CD4-positive, alpha-beta T cell treated with Interleukin-4 for 4 hours (primary cell): ENCODE measurements at regions not wholly inside any gene's neighbourhood (a gene's known extent, or its start where the extent isn't known, plus 50 kb on each side); places are given as distances from the start of the nearest gene placed in this dataset.
"Not testable (repeated sequence)": the region's sequence is repeated elsewhere in the genome, so short reads cannot be mapped to it uniquely, and the experiment has no call there.

Experiments
- DNase-seq: peaks from one replicate; pipeline ENCODE4 v3.0.0-alpha.2; 2020

DNA sequence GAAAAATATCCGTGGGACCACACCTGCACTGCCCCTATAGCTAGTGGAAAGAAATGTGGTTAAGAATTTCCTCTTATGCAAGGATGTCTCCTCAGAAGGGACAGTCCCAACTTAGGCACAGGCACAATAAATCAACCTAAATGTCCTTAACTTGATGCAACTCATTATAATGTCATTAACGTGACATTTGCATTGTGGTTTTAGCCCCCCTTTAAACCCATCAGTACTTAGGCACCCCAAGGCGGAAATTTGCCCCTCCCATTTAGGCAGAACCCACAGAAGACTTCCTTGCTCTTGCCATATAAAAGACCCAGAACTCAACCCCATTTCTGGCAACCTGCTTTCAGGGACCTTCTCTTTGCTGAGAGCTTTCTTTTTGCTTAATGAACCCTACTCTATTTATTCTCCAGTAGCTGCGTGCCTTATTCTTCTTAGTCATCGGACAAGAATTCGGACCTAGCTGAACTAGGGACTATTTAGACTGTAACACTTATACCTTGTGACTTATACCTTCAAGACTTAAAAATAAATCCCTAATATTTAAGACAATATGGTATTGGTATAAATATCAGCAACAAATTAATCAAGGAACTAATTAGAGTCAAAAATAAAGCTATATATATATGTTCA, 1281.6 kb upstream of the TMEFF2 start:
- DNase-seq, result no peak

DNA sequence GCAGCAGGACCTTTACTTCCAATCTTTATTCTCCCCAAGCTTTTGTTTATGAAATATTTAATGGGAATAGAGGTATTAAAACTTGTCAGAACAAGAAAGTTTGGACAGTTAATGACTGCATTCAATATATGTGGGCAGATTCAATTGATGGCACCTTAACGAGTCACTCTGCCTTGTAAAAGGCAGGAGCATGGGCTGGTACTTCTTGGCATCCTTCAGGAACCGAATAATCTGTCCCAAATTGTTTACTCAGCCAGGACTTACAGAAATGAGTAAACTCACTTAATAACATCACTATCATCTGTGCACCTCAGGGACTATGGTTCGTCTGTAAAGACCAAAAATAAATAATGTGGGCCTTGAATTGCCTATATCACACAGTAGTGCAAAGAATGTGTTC, 1280.3 kb upstream of the TMEFF2 start:
- no peak for DNase-seq

DNA sequence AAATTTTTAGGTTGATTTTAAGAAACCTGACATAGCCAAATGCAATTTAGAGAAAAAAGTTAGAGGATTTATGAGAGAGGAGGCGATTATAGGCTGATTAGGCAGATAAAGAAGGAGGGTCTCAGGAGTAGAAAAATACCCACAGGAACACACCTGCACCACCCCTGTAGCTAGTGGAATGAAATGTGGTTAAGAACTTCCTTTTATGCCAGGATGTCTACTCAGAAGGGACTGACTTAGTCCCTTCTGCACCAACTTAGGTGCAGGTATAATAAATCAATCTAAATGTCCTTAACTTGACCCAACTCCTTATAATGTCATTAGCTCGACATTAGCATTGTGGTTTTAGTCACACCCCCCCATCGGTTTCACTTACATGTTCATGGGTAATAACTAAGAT, 1274.5 kb upstream of the TMEFF2 start:
- DNase-seq, result no peak

DNA sequence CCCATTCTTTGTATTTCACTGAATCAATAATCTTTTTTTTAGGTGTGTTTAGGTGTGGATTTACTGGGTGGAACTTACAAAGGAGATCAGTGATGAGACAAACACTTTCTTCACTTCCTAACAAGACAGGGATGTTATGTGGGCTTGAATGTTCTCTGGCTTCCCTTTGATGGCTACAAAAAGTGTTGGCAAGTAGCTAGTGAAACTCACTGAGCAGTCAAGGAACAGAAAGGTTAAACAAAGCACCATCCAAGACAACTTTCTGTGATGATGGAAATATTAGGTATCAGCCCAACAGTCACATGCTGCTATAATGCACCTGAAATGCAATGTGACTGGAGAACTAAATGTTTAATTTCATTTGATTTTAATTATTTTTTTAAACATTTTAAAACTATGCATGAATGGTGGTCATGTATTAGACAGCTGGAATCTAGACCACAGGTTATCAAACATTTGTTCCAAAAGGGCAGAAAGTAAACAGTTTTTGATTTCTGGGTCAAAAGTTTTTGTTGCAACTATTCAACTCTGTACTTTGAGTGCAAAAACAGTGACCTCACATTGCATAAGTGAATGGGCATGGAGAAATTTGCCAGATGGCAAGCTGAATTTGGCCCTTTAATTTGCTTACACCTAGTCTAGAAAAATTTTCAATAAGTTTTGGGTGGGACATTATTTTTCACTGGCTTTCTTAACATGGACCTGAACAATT, 1272.7 kb upstream of the TMEFF2 start:
- DNase-seq, result no peak

DNA sequence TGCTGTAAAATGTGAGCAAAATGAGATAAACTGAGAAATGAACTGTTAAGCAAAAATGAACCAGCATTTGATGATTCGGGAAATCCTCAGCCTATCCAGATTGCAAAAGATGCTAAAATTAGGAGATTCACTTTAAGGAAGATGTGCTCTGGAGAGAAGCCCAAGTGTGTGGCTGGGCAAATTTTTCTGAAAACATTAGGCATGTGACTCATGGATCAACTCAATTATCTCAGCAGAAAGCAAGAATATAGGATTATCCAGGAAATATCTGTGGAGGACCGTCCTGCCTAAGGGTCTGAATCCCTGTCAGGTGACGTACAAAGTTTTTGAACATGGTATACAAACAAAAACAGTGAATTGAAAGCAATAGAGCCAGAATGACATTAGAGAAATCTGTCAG, 1268.3 kb upstream of the TMEFF2 start:
- DNase-seq, result no peak

DNA sequence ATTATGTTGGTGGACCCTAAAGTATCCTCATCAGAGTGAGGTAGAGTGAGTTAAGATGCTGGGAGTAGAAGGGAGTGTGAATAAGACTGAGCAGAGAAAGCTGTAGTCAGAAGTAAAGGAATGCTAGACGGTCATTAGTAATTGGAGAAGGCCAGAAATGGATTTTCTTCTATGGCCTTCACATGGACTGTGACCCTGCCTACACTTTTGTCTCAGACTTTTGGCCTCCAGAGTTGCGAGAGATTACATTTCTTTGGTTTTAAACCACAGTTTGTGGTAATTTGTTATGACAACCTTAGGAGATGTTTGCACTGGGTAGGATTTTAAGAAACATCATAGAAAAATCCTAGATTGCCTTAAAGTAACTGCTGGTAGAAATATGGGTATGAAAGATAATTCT, 1267.7 kb upstream of the TMEFF2 start:
- no peak for DNase-seq

DNA sequence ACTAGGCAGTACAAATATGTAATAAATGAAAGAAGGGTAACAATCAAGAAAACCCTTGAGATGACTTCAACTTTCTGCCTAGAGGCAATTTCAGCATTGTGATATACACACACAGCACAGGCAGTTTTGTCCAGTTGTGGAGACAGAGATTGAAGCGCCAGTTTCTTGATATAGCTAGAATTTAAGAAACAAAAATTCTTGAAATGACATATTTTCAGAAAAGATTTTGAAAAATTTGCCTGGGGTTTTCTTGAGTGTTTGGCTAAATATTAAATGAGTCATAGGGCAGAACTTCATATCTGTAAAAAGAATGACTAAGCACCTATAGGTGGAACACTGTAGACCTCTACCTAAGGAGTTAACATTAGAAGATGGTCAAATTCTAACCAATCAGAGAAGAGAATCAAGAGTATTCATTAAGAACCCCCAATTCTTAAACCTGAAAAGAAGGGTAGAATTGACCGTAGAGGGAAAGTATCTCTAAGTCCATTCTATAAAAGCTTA, 1266.8 kb upstream of the TMEFF2 start:
- no peak for DNase-seq

DNA sequence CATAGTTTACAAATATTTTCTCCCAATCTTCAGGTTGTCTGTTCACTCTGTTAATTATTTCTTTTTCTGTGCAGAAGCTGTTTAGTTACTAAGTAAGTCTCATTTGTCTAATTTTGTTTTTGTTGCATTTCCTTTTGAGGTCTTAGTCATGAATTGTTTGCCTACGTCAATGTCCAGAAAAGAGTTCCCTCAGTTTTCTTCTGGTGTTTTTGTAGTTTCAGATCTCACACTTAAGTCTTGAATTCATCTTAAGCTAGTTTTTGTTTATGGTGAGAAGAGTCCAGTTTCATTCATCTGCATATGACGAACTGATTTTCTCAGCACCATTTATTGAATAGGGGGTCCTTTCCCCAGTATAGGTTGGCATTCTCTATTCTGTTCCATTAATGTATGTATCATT, 1252.2 kb upstream of the TMEFF2 start:
- no peak for DNase-seq

DNA sequence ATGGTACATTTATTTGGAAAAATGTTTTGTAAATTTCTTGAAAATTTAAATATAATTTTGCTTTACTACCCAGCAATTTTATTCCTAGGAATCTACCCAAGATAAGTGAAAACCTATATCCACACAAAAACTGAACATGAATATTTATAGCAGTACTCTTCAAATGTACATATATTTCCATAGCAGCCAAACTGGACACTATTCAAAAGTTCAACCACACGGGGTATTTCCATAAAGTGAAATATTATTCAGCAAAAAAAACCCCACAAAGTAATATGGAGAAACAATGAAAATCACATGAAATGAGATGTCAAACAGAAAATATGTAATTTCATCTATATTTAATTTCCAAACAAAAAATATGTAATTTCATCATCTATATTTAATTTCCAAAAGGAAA, 1247.6 kb upstream of the TMEFF2 start:
- DNase-seq, result no peak

DNA sequence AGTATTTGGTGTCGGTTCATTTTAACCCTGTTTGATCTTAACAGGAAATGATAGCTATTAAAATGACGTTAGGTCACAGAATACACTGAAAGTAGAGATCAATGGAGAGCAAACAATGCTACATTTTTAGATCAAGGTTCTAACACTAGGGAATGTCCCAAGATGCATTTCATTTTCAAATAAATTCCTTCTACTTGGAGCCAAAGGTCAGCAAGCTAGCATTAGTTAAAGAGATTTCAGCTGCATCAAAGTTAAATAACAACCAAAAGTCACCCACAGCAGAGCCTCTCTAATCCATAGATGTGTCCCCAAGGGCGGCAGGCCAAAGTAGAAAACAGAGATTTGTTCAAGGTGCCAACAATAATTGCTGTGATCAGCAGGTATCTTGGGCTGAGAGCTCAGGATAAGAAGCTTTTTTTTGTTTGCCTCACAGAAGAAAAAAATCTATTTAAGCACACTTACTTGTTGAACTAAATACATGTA, 1233.6 kb upstream of the TMEFF2 start:
- no peak for DNase-seq

DNA sequence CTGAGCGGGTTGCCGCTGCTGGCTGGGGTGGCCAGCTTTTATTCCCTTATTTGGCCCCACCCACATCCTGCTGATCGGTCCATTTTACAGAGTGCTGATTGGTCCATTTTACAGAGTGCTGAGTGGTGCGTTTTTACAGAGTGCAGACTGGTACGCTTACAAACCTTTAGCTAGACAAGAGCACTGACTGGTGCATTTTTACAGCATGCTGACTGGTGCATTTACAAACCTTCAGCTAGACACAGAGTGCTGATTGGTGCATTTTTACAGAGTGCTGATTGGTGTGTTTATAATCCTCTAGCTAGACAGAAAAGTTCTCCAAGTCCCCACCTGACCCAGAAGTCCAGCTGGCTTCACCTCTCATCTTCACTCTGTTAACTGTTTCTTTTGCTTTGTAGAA, 1217.6 kb upstream of the TMEFF2 start:
- DNase-seq, result not testable (repeated sequence)

DNA sequence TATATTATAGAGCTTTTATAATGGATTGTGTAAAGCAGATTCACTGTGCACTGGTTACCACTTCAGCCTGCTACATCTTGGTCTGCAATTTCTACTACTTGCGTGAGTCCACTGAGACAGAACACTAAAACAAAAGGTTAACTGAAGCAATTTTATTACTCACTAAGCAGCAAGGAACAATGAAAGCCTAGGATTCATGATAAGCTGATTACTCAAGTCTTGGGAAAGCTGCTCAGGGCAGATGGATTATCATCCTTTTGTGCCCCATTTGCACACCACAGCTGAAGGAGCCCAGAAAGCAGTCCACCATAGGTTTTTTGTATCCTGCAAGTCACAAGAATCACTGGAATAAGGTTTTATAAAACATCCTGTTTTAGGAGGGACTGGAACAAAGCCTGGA, 1215.2 kb upstream of the TMEFF2 start:
- no peak for DNase-seq

DNA sequence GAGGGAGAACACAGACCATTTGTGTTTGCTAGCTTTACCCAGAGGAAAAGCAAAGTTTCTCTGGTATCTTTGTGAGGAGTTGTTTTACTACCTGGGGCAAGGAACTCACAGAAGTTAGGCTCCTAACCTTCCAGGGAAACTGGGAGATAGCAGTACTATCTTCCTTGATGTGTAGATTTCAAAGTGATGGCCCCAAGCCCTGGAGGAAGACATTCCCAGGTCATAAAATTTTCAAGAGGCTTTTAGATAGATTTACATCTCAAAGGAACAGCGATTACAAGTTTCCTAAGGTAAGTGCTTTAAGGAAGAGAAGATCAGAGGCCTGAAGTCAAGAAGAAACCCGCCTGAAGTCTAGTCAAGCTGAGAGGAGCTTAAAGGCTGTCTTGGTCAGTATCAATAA, 1187.8 kb upstream of the TMEFF2 start:
- DNase-seq, result no peak

DNA sequence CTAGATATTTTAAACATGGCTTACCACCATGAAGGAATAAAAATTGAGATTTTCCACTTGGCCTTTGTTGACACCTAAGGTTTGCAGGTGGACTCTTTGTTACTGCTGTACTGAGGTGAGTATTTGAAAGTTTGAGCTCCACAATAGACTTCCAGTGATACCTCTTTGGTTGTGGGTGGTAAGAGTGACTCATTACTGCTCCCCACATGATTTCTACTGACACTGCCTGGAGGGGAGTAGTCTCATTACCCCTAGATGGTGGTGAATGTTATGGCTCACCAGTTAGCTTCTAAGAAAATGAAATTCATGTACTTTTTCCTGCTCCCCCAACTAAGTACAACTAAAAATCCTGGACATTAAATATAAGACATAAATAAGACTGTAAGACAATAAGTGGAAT, 1183.1 kb upstream of the TMEFF2 start:
- DNase-seq, result no peak

DNA sequence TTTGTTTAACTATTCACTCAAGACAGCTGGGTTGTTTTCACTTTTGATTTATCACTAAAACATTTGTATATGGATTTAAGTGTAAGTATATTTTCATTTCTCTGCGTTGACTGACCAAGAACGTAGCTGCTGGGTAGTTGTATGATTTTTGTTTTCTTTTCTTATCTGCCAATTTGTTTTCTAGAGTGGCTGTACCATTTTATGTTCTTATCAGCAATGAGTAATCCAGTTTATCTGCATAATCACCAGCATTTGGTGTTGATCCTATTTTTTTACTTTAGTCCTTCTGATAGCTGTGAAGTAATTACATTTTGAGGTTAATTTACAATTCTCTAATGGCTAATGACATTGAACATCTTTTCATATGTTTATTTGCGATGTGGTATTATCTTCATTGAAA, 1178.4 kb upstream of the TMEFF2 start:
- DNase-seq, result no peak

DNA sequence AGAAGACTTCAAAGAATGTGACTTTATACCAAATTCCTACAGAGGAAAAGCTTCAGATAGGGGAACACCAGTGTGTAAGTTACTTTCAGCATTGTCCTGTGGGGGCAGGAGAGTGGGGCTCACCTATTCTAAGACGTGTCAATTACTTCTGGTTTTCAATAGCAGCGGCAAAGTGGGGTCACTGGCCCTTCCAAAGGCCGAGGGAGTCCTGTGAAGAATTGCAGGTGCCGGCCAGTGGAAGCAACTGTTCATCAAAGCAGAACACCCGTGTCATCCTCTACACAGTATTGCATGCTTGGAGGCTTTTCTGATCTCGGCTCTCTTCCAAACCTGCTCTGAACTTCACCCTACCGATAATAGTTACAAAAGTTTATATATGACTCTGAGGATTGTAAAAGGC, 1176.5 kb upstream of the TMEFF2 start:
- no peak for DNase-seq

DNA sequence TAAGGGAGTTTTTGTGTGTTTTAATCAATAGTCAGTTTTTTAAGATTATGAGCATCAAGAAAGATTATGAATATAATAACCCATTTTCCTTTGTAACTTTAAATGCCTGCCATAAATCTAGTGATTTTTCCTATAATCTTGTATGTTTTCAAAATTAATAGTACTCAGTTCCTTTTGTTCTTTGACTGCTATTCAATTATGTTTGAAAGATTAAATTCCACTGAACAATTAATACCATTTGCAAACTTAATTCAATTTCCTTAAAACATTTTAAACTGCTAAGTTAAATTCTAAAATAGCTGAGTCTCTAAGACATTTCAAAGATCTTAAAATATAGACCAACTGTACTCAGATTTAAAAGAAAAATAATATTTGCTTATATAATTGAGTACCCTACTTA, 1173.9 kb upstream of the TMEFF2 start:
- no peak for DNase-seq

DNA sequence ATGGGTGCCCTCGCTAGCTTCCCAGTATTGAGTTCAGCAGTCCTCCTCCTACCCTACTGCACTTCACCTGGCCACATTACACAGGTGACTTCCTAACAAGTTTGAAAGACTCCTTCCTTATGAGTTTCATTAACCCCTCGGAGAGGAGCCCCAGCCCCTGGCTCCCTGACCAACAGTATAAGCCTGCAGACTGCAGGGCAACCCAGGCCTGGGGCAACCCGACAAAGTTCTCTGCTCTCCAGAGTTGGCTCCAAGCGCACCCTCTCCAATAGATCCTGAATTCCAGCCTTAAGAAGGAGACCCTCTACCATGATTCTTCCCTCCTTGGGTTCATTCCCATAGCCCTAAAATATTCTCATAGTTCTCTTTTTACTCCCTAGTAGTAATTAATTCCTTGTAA, 1162.8 kb upstream of the TMEFF2 start:
- no peak for DNase-seq

DNA sequence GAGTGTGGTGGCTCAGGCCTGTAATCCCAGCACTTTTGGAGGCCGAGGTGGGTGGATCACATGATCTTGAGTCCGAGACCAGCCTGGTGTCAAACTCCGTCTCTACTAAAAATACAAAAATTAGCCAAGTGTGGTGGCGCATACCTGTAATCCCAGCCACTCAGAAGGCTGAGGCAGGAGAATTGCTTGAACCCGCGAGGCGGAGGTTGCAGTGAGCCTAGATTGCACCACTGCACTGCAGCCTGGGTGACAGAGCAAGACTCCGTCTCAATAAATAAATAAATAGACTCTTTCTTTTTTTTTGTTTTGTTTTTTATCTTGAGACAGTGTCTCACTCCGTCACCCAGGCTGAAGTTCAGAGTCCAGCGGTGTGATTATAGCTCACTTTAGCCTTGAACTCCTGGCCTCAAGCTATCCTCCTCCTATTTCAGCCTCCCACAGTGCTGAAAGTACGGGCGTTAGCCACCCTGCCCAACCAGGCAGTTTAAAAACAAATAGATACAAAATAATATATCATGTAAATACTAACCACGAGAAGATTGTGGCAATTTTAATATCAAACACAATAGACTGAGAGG, 1158.0 kb upstream of the TMEFF2 start:
- DNase-seq, result not testable (repeated sequence)

DNA sequence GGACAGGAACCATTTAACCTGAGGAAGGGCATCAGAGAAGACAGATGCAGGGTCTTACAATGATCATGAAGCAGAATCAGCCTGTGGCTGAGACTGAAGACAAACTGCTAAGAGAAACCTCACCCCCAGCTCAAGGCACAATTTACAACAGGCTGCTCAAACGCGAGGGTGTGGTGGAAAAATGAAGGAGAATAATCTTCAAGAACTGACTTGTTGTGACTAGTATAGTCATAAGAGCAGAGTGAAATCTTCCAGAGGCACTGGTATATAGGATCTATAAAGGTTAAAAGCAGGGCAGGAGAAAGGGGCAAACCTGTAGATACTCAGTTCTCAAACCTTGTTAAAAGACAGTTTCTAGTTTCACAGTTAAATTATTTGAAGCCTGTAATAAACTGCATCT, 1155.8 kb upstream of the TMEFF2 start:
- DNase-seq, result no peak

DNA sequence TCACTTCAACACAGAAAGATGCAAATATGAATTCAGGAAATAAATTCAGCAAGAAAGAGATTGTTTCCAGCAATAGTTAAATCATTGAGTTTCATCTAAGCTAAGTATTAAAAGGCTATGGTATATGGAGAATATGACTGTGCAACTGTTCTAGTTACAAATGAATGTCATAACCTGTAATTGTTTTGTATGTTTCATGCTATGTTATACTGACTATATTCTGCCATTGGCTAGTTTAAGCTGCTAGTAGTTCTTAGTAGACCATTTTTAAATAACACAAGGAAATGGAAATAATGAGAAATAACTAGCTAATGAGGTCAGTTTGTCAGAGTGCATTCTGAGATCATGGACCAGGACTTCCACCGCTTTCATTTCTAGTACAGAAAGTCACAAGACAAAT, 1154.9 kb upstream of the TMEFF2 start:
- DNase-seq, result no peak

DNA sequence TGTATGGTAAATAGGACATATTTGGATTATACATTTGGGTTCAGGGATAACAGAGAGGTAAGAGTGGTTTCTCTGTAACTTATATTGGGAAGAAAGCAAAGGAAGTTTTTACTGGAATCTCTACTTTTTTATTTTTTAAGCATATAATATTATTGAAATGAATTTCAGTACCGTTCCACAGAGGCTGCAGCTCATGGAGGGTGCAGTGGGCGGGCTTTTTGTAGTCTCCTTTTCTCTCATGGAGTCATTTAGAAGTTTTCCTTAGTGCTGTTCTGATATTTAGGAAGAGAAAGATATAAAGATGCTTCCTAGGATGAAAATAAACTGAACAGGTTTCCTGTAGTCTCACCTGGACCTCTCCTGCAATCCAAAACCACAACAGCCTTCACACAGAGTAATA, 1153.3 kb upstream of the TMEFF2 start:
- DNase-seq, result no peak

DNA sequence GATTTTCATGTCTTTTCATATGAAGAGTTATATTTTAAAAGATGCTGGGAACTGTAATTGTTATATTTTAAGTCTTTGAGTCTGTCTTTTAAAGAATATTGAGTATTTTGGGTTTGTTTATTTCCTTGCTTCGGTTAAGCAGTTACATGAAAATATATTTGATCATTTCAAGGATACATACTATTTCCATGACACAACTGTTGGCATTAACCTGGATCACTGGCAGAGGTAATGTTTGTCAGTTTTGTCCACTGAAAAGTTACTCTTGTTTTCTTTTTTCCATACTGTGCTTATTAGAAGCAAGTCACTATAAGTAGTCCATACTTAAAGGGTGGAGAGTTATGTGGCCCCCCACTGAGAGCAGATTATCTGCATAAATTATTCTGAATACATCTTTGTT, 1142.0 kb upstream of the TMEFF2 start:
- no peak for DNase-seq

DNA sequence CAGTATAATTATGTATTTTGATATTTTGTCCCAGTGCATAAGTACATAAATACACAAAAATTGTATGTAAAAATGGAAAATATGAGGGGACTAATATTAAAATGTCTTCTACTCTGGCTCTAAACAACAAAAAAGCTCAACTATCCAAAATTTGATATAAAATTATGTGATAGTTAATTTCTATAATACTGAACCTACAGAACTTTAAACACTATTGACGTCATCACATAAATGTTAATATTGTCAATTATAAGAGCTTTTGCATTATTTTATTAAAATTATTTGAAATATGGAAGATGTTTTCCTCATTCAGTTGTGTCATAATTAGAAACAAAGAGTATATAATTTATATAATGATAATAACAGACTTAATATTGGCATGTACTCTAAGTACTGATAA, 1139.7 kb upstream of the TMEFF2 start:
- no peak for DNase-seq
